CD4-positive, alpha-beta memory T cell (primary cell): ENCODE measurements at regions not wholly inside any gene's neighbourhood (a gene's known extent, or its start where the extent isn't known, plus 50 kb on each side); places are given as distances from the start of the nearest gene placed in this dataset.
"Not testable (repeated sequence)": the region's sequence is repeated elsewhere in the genome, so short reads cannot be mapped to it uniquely, and the experiment has no call there.

Experiments
- CTCF ChIA-PET: fragments of 350-600 bp; sonication (Branson Sonifier 250); formaldehyde crosslinking; loops from one replicate; lab custom pipeline; 2021; ENCODE audit warnings: inconsistent platforms; ENCODE audit not compliant: partially characterized antibody; lab: Charles Lee
- POLR2A ChIA-PET: fragments of 350-600 bp; sonication (Branson Sonifier 250); formaldehyde crosslinking; loops from one replicate; lab custom pipeline; 2021; ENCODE audit not compliant: partially characterized antibody; lab: Charles Lee
- DNase-seq, 5 donors: peaks; one replicate each; pipeline versions ENCODE4 v3.0.0 to v3.0.0-alpha.2; 2020 to 2022; ENCODE audit warnings: mixed read lengths in 1 of 5
- H3K27ac ChIP-seq: one replicate; pipeline ENCODE4 v1.7.0; 2013; ENCODE audit warnings: low read depth, low read length
- H3K27me3 ChIP-seq: 2 replicates; pipeline ENCODE4 v1.7.0; 2013; ENCODE audit warnings: mild to moderate bottlenecking, low read length, moderate library complexity; ENCODE audit not compliant: insufficient read depth
- H3K36me3 ChIP-seq: 2 replicates; pipeline ENCODE4 v1.7.0; 2013; ENCODE audit warnings: mild to moderate bottlenecking, low read length, moderate library complexity; ENCODE audit not compliant: insufficient read depth
- H3K4me1 ChIP-seq: 2 replicates; pipeline ENCODE4 v1.7.0; 2013; ENCODE audit warnings: mild to moderate bottlenecking, low read length, moderate library complexity; ENCODE audit not compliant: insufficient read depth
- H3K4me3 ChIP-seq, 2 donors: one replicate each; pipeline ENCODE4 v1.7.0; 2013; ENCODE audit warnings: low read length in 2 of 2, mild to moderate bottlenecking in 1 of 2
- H3K9me3 ChIP-seq, 2 donors: one replicate each; pipeline ENCODE4 v1.7.0; 2013; ENCODE audit warnings: low read length in 2 of 2, control low read depth in 1 of 2; ENCODE audit not compliant: control insufficient read depth in 1 of 2
- H3K27ac Mint-ChIP-seq, 7 donors: one replicate each; pipeline ENCODE4 v1.8.0; 2020 to 2021; ENCODE audit warnings: mixed read lengths in 7 of 7, mild to moderate bottlenecking in 6 of 7, inconsistent platforms in 3 of 7, moderate library complexity in 3 of 7
- H3K27me3 Mint-ChIP-seq, 2 donors: one replicate each; pipeline ENCODE4 v1.8.0; 2020 to 2021; ENCODE audit warnings: mixed read lengths in 2 of 2
- H3K36me3 Mint-ChIP-seq, 2 donors: one replicate each; pipeline ENCODE4 v1.8.0; 2020 to 2021; ENCODE audit warnings: mixed read lengths in 2 of 2, inconsistent platforms in 1 of 2, mild to moderate bottlenecking in 1 of 2
- H3K4me1 Mint-ChIP-seq, 4 donors: one replicate each; pipeline ENCODE4 v1.8.0; 2020 to 2021; ENCODE audit warnings: mixed read lengths in 4 of 4, mild to moderate bottlenecking in 1 of 4
- H3K4me3 Mint-ChIP-seq, 8 donors: one replicate each; pipeline ENCODE4 v1.8.0; 2020 to 2021; ENCODE audit warnings: mixed read lengths in 8 of 8, mild to moderate bottlenecking in 7 of 8, moderate library complexity in 6 of 8, inconsistent platforms in 3 of 8
- H3K9me3 Mint-ChIP-seq, 8 donors: one replicate each; pipeline ENCODE4 v1.8.0; 2020 to 2021; ENCODE audit warnings: mixed read lengths in 8 of 8, mild to moderate bottlenecking in 5 of 8, inconsistent platforms in 3 of 8, moderate library complexity in 1 of 8
- intact Hi-C: fragments of 100-400 bp; cut with micrococcal nuclease; formaldehyde crosslinking; loops from one replicate; pipeline ENCODE4 v1.15.1; 2023

DNA sequence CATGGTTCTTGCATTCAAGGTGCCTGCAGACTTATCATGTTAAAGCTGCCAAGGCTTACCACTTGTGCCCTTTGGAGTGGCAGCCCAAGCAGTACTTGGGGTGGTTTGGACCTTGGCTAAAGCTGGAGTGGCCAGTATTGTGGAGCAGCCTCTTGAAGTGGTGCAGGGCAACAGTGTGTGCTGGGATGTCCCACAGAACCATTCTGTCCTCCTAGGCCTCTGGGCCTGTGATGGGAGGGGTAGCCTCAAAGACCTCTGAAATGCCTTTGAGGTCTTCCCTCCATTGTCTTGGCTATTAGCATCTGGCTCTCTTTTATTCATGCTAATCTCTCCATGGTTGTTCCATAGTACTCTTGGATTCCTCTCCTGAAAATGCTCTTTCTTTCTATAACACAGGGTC, 78.2 kb upstream of the SLC24A4 start:
- no peaks in the 10 kb centered on the region for H3K36me3 ChIP-seq
- H3K4me1 Mint-ChIP-seq = no peaks in the 10 kb centered on the region

DNA sequence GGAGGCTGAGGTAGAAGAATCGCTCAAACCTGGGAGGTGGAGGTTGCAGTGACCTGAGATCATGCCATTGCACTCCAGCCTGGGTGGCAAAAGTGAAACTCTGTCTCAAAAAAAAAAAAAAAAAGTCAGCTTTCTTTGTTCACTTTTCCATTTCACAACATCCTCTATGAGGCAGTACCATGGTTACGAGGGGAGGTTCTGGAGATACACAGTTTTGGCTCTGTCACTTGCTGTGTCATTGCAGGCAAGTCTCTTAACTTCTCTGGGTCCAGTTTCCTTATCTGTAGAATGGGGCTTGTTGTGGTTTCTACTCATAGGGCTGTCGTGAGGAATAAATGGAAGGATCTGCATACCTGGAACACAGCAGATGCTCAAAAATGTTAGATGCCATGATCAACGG, 75.6 kb upstream of the SLC24A4 start:
- H3K9me3 Mint-ChIP-seq = peaks cover 2 to 40% (median 32%) of the 10 kb centered on the region in 8 donors
- CTCF ChIA-PET = no interaction called here
- POLR2A ChIA-PET = no interaction called here

More for the DNA sequence above, 78.2 kb upstream of the SLC24A4 start:
- no peak overlapping the region for H3K27ac ChIP-seq
- Mint-ChIP-seq H3K27me3 (peaks cover 4 to 9% of the 10 kb centered on the region in 2 donors), H3K9me3 (peaks cover 2 to 42% (median 35%) of the 10 kb centered on the region in 8 donors), H3K4me3 (no peak overlapping the region), H3K36me3 (peaks cover 2 to 20% of the 10 kb centered on the region in 2 donors), H3K27ac (no peak overlapping the region)
- H3K4me1 ChIP-seq = no peaks in the 10 kb centered on the region
- intact Hi-C loops = no loop called here
- H3K27me3 ChIP-seq = no peaks in the 10 kb centered on the region
- ChIA-PET CTCF (no interaction called here), POLR2A (no interaction called here)
- H3K4me3 ChIP-seq = no peak overlapping the region
- H3K9me3 ChIP-seq = peaks cover 0 to 7% of the 10 kb centered on the region in 2 donors
- no peak for DNase-seq

DNA sequence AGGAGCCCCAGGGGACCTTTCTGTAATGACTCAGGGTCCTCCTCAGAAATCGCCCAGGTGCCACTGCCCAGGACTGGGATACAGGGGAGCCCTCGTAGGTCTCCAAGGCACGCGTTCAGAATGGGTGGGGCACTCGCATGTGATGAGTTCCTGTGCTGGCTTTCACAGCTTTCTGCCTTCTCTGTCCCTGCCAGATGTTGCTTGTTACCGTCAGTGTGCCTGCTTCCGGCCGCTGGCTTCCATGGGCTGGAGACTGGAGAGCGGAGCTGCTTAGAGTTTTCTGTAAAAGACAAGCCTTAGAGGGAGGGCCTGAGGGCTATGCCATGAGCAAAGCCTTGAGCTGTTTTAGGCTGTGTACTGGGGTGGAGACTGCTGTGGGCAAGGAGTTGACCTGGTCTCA, 75.0 kb upstream of the SLC24A4 start:
- intact Hi-C loops = no loop called here
- Histone ChIP-seq H3K9me3 (peaks cover 0 to 7% of the 10 kb centered on the region in 2 donors), H3K36me3 (no peaks in the 10 kb centered on the region), H3K27ac (no peak overlapping the region), H3K4me1 (no peaks in the 10 kb centered on the region), H3K4me3 (no peak overlapping the region), H3K27me3 (no peaks in the 10 kb centered on the region)
- CTCF ChIA-PET = no interaction called here
- Mint-ChIP-seq H3K4me3 (no peak overlapping the region), H3K27ac (no peak overlapping the region), H3K27me3 (peaks cover 10 to 20% of the 10 kb centered on the region in 2 donors), H3K36me3 (peaks cover 2 to 20% of the 10 kb centered on the region in 2 donors), H3K9me3 (peaks cover 2 to 40% (median 31%) of the 10 kb centered on the region in 8 donors), H3K4me1 (no peaks in the 10 kb centered on the region)
- POLR2A ChIA-PET = no interaction called here
- no peak for DNase-seq

More for the DNA sequence above, 75.6 kb upstream of the SLC24A4 start:
- H3K27ac ChIP-seq = no peak overlapping the region
- H3K4me1 ChIP-seq = no peaks in the 10 kb centered on the region
- intact Hi-C loops = no loop called here
- H3K4me3 ChIP-seq = no peak overlapping the region
- peaks cover 0 to 7% of the 10 kb centered on the region in 2 donors for H3K9me3 ChIP-seq
- no peak overlapping the region for H3K4me3 Mint-ChIP-seq
- peaks cover 2 to 20% of the 10 kb centered on the region in 2 donors for H3K36me3 Mint-ChIP-seq
- no peaks in the 10 kb centered on the region for H3K27me3 ChIP-seq
- H3K36me3 ChIP-seq = no peaks in the 10 kb centered on the region
- peaks cover 7 to 20% of the 10 kb centered on the region in 2 donors for H3K27me3 Mint-ChIP-seq
- no peak for DNase-seq
- no peak overlapping the region for H3K27ac Mint-ChIP-seq
- H3K4me1 Mint-ChIP-seq = no peaks in the 10 kb centered on the region

DNA sequence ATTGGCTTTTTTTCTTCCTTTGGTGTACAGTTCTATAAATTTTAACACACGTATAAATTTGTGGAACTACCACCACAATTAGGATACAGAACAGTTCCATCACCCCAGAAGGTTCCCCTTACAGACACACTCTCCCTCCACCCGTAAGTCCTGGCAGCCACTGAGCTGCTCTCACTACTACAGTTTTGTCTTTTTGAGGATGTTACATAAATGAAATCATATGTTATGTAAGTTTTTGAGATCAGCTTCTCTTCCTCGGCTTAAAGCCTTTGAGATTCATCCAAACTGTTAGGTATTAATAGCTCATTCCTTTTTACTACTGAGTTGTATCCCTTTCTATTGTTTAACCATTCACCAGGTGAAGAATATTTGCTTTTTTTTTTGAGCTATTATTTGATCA, 74.3 kb upstream of the SLC24A4 start:
- no peak overlapping the region for H3K4me3 ChIP-seq
- Mint-ChIP-seq H3K27me3 (peaks cover 13 to 23% of the 10 kb centered on the region in 2 donors), H3K9me3 (peaks cover 2 to 36% (median 27%) of the 10 kb centered on the region in 8 donors), H3K4me1 (peaks cover 0 to 2% (median 0%) of the 10 kb centered on the region in 4 donors), H3K4me3 (no peak overlapping the region), H3K36me3 (peaks cover 2 to 19% of the 10 kb centered on the region in 2 donors), H3K27ac (no peak overlapping the region)
- CTCF ChIA-PET = no interaction called here
- intact Hi-C loops = no loop called here
- no peaks in the 10 kb centered on the region for H3K36me3 ChIP-seq
- DNase-seq = no peak
- peaks cover 0 to 7% of the 10 kb centered on the region in 2 donors for H3K9me3 ChIP-seq
- no peaks in the 10 kb centered on the region for H3K4me1 ChIP-seq
- POLR2A ChIA-PET = no interaction called here
- H3K27me3 ChIP-seq = no peaks in the 10 kb centered on the region
- no peak overlapping the region for H3K27ac ChIP-seq

DNA sequence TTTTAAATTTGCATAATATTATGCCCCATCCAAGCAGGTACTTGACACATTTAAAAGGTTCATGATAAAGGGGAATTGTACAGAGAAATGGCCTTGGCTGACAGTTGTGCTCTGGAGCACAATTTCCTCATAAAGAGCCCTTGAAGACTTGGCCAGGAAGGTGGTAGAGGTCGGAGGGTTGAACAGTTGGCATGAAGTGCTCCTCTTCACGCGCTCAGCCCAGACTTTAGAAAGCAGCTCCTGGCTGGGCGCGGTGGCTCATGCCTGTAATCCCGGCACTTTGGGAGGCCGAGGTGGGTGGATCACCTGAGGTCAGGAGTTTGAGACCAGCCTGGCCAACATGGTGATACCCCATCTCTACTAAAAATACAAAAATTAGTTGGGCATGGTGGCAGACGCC, 72.6 kb upstream of the SLC24A4 start:
- POLR2A ChIA-PET, H3K27ac Mint-ChIP-seq, H3K9me3 ChIP-seq, H3K36me3 Mint-ChIP-seq, H3K27ac ChIP-seq, CTCF ChIA-PET, DNase-seq, H3K4me1 Mint-ChIP-seq, H3K4me1 ChIP-seq, intact Hi-C loops, H3K4me3 ChIP-seq, H3K4me3 Mint-ChIP-seq, H3K36me3 ChIP-seq, H3K27me3 ChIP-seq: not testable (repeated sequence)
- Mint-ChIP-seq H3K9me3 (peaks cover 0 to 20% (median 12%) of the 10 kb centered on the region in 8 donors), H3K27me3 (peaks cover 23 to 32% of the 10 kb centered on the region in 2 donors)

DNA sequence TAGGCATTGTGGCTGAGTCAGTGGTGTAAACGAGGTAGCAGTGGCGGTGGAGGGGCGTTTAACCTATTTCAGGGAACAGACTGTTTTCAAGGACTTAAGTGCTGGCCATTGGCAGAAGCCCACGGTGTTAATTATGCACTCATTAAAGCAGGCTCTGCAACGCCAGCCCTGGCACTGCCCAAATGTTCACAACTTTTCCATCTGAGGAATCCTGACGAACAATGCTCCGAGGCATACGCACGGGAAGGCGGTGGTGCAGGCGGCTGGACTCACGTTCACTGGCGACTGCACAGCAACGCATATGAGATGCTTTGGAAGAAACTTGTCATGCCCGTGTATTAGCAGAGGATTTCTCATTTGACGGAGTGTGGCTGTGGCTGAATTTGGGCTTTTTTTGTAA, 70.6 kb upstream of the SLC24A4 start:
- POLR2A ChIA-PET = no interaction called here
- intact Hi-C loops = no loop called here
- Histone ChIP-seq H3K9me3 (no peaks in the 10 kb centered on the region), H3K36me3 (no peaks in the 10 kb centered on the region), H3K27me3 (peaks cover 4% of the 10 kb centered on the region), H3K27ac (no peak overlapping the region), H3K4me1 (no peaks in the 10 kb centered on the region), H3K4me3 (no peak overlapping the region)
- peaks cover 0 to 4% (median 0%) of the 10 kb centered on the region in 8 donors for H3K9me3 Mint-ChIP-seq
- peaks cover 0 to 6% (median 0%) of the 10 kb centered on the region in 4 donors for H3K4me1 Mint-ChIP-seq
- H3K27me3 Mint-ChIP-seq = peaks cover 34 to 39% of the 10 kb centered on the region in 2 donors
- no peak overlapping the region for H3K4me3 Mint-ChIP-seq
- no peak overlapping the region for H3K27ac Mint-ChIP-seq
- CTCF ChIA-PET = no interaction called here
- H3K36me3 Mint-ChIP-seq = no peaks in the 10 kb centered on the region
- DNase-seq = no peak

DNA sequence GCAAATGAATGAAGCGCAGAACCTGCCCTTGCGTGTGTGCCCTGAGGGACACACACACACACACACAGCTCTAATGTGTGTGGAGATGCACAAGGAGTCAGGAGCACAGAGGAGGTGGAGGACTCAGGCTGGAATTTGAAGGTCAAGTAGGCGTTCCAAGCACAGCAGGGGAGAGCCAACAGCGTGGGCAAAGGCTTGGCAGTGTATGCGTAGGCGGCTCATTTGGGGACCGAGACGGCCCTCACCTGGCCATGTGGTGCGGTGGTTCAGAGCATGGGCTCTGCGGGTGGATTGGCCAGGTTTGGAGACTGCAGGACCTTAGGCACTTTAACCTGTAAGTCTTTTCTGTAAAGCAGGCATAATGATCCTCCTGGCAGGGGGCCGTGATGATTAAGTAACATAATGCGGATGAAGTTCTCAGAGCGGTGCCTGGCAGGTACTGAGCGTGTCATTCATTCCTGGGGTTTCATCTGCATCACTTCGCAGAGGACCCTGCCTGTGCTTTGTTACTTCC, 69.5 kb upstream of the SLC24A4 start:
- Mint-ChIP-seq H3K4me3 (no peak overlapping the region), H3K27me3 (peaks cover 34 to 41% of the 10 kb centered on the region in 2 donors)
- no peak for DNase-seq

More for the DNA sequence above, 69.5 kb upstream of the SLC24A4 start:
- Mint-ChIP-seq H3K9me3 (peaks cover 0 to 1% (median 0%) of the 10 kb centered on the region in 8 donors), H3K27ac (no peak overlapping the region), H3K36me3 (no peaks in the 10 kb centered on the region), H3K4me1 (peaks cover 0 to 6% (median 0%) of the 10 kb centered on the region in 4 donors)
- no peaks in the 10 kb centered on the region for H3K36me3 ChIP-seq
- H3K27me3 ChIP-seq = peaks cover 4% of the 10 kb centered on the region
- H3K9me3 ChIP-seq = no peaks in the 10 kb centered on the region
- H3K27ac ChIP-seq = no peak overlapping the region
- intact Hi-C loops = no loop called here
- ChIA-PET POLR2A (no interaction called here), CTCF (no interaction called here)
- no peak overlapping the region for H3K4me3 ChIP-seq
- H3K4me1 ChIP-seq = no peaks in the 10 kb centered on the region
